PC-9 (cell line): ENCODE measurements at regions not wholly inside any gene's neighbourhood (a gene's known extent, or its start where the extent isn't known, plus 50 kb on each side); places are given as distances from the start of the nearest gene placed in this dataset.

ENCODE experiments used
- BruUV-seq: library from RNA; stranded (reverse); fragments of 400-500 nt; replicated peaks from 2 replicates; lab custom pipeline; 2021; lab: Mats Ljungman, UMichigan
- CTCF ChIA-PET: fragments of 300-600 bp; sonication (Branson Sonifier 250); formaldehyde crosslinking; loops from one replicate; lab custom pipeline; 2022; ENCODE audit warnings: antibody characterized with exemption; lab: Charles Lee
- POLR2A ChIA-PET: fragments of 300-600 bp; sonication (Branson Sonifier 250); formaldehyde crosslinking; loops from one replicate; lab custom pipeline; 2022; ENCODE audit warnings: antibody characterized with exemption; ENCODE audit not compliant: unreplicated experiment; lab: Charles Lee
- DNase-seq, 2 experiments: peaks; one replicate each; pipeline versions ENCODE4 v3.0.0 to v3.0.0-alpha.2; 2015 to 2022; ENCODE audit warnings: mixed read lengths in 1 of 2
- H2AFZ ChIP-seq: fragments of 200-600 bp; sonication (generic); 2 replicates; pipeline ENCODE4 v1.8.1; 2017; ENCODE audit warnings: antibody characterized with exemption
- H3F3A ChIP-seq: fragments of 200-600 bp; sonication (generic); 2 replicates; pipeline ENCODE4 v1.8.1; 2017; ENCODE audit warnings: antibody characterized with exemption, mild to moderate bottlenecking, low read depth; ENCODE audit not compliant: insufficient read depth
- H3K27ac ChIP-seq: fragments of 200-600 bp; sonication (generic); 2 replicates; pipeline ENCODE4 v1.6.1; 2016; ENCODE audit warnings: mixed run types
- H3K27me3 ChIP-seq: fragments of 200-600 bp; sonication (generic); 2 replicates; pipeline ENCODE4 v1.6.1; 2016; ENCODE audit warnings: low read depth, mixed run types; ENCODE audit not compliant: insufficient read depth
- H3K36me3 ChIP-seq: fragments of 200-600 bp; sonication (generic); 2 replicates; pipeline ENCODE4 v1.6.1; 2016; ENCODE audit warnings: low read depth, mixed run types
- H3K4me1 ChIP-seq: fragments of 200-600 bp; sonication (generic); replicated peaks from 2 replicates; pipeline ENCODE4 v1.6.1; 2016; ENCODE audit warnings: mixed run types; ENCODE audit not compliant: insufficient read depth
- H3K4me2 ChIP-seq: fragments of 200-600 bp; sonication (generic); 2 replicates; pipeline ENCODE4 v1.6.1; 2017; ENCODE audit warnings: mixed run types
- H3K4me3 ChIP-seq: fragments of 200-600 bp; sonication (generic); 2 replicates; pipeline ENCODE4 v1.6.1; 2016; ENCODE audit warnings: mixed run types
- H3K79me2 ChIP-seq: fragments of 200-600 bp; sonication (generic); 2 replicates; pipeline ENCODE4 v1.6.1; 2017; ENCODE audit warnings: low read depth, mixed run types
- H3K9me2 ChIP-seq: fragments of 200-600 bp; sonication (generic); 2 replicates; pipeline ENCODE4 v1.8.1; 2017; ENCODE audit warnings: mild to moderate bottlenecking; ENCODE audit not compliant: insufficient read depth
- H3K9me3 ChIP-seq: fragments of 200-600 bp; sonication (generic); 2 replicates; pipeline ENCODE4 v1.8.1; 2016; ENCODE audit warnings: low read depth; ENCODE audit not compliant: insufficient read depth
- H4K20me1 ChIP-seq: fragments of 200-600 bp; sonication (generic); 2 replicates; pipeline ENCODE4 v1.8.1; 2017; ENCODE audit not compliant: insufficient read depth
- EZH2 ChIP-seq: fragments of 200-600 bp; sonication (generic); IDR thresholded peaks from 2 replicates; pipeline ENCODE4 v1.8.0; 2017; ENCODE audit warnings: antibody characterized with exemption, low read depth
- intact Hi-C: fragments of 100-400 bp; cut with micrococcal nuclease; formaldehyde crosslinking; loops from one replicate; pipeline ENCODE4 v1.10.0; 2022; ENCODE audit not compliant: unreplicated experiment
- TF ChIP-seq, protein P1 (sequence below): fragments of 200-600 bp; sonication (generic); conservative IDR thresholded peaks from 2 replicates; pipeline ENCODE4 v1.6.1; 2017; ENCODE audit warnings: mixed run types, antibody characterized with exemption, mild to moderate bottlenecking, moderate library complexity

DNA sequence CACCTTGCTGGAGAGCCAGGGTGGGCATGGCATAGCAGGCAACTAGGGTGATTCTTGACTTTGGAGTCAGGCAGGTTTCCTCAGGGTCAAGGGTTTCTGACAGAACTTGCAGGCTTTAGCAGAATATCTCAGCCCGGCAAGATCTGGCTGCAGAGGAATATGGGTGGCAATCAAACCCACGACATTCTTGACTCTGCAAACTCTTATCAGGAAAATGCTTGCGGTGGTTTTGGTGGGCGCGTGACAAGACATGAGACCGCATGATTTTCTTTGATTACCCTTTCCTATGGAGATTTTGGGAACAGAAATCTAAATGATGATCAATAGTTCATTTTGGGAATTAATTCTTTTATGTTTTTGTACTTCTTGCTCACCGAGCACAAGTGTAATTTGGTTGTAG, 449.5 kb downstream of the VRK1 start:
- TF ChIP-seq, protein P1, sequence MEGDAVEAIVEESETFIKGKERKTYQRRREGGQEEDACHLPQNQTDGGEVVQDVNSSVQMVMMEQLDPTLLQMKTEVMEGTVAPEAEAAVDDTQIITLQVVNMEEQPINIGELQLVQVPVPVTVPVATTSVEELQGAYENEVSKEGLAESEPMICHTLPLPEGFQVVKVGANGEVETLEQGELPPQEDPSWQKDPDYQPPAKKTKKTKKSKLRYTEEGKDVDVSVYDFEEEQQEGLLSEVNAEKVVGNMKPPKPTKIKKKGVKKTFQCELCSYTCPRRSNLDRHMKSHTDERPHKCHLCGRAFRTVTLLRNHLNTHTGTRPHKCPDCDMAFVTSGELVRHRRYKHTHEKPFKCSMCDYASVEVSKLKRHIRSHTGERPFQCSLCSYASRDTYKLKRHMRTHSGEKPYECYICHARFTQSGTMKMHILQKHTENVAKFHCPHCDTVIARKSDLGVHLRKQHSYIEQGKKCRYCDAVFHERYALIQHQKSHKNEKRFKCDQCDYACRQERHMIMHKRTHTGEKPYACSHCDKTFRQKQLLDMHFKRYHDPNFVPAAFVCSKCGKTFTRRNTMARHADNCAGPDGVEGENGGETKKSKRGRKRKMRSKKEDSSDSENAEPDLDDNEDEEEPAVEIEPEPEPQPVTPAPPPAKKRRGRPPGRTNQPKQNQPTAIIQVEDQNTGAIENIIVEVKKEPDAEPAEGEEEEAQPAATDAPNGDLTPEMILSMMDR = no peak
- TF ChIP-seq EZH2 = no peak
- ChIA-PET POLR2A (no interaction called here), CTCF (no interaction called here)
- intact Hi-C loops = no loop called here
- Histone ChIP-seq H3K9me2 (no peaks in the 10 kb centered on the region), H3K36me3 (no peaks in the 10 kb centered on the region), H3K27me3 (peaks cover 22% of the 10 kb centered on the region), H3K27ac (no peak overlapping the region), H3K9me3 (no peaks in the 10 kb centered on the region), H2AFZ (no peak overlapping the region), H3K4me3 (no peak overlapping the region), H3F3A (no peaks in the 10 kb centered on the region), H3K79me2 (no peaks in the 10 kb centered on the region), H4K20me1 (no peaks in the 10 kb centered on the region), H3K4me2 (no peak overlapping the region), H3K4me1 (no peaks in the 10 kb centered on the region)
- no TSS peak for BruUV-seq
- no peak for DNase-seq

DNA sequence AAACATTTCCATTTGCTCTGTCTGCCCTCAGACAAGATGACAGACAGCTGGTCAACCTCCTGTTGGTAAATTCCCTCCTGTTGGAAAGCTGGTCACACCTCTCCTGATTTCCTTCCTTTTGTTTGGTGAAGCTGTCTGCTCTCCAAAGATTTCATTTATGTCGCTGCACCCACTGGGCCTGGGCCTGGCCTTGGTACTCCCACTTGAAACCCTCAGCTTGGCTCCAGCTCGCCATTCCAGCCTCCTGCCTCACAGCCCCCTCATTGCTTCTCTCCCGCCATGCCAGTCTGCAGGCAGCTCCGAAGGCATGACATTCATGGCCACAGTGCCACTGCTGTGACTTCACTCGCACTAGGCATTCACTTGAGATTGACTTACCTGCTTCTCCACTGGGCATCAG, 451.8 kb downstream of the VRK1 start:
- DNase-seq = no peak
- no peak overlapping the region for H3K4me2 ChIP-seq
- no peaks in the 10 kb centered on the region for H3K79me2 ChIP-seq
- TF ChIP-seq, protein P1 = no peak
- no peak for TF ChIP-seq EZH2
- no peak overlapping the region for H2AFZ ChIP-seq
- H3F3A ChIP-seq = no peaks in the 10 kb centered on the region
- CTCF ChIA-PET = no interaction called here
- BruUV-seq = no TSS peak
- H3K36me3 ChIP-seq = no peaks in the 10 kb centered on the region
- H3K4me1 ChIP-seq = no peaks in the 10 kb centered on the region
- no peak overlapping the region for H3K27ac ChIP-seq
- no peaks in the 10 kb centered on the region for H3K9me3 ChIP-seq
- no peak overlapping the region for H3K4me3 ChIP-seq
- intact Hi-C loops = no loop called here
- POLR2A ChIA-PET = no interaction called here
- no peaks in the 10 kb centered on the region for H4K20me1 ChIP-seq
- peaks cover 22% of the 10 kb centered on the region for H3K27me3 ChIP-seq
- no peaks in the 10 kb centered on the region for H3K9me2 ChIP-seq

DNA sequence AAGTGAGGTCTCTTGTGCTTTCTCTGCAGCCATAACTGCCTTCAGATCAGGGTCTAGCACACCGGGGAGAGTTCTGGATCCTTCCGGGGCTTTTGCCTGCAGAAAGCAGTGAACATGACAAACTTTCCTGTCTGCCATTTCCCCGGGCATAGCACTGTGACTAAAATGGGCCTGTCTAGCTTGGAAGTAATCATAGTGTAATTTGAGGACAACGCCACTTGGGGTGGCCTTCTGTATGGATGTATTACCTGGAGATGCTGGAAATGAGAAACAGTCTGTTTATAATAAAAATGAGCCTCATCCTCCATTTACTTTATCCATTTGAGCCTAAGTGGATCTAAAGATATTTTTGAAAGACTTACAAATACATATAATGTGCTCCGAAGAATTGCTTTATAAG, 453.7 kb downstream of the VRK1 start:
- H3K9me3 ChIP-seq = no peaks in the 10 kb centered on the region
- TF ChIP-seq, protein P1 = no peak
- ChIA-PET CTCF (no interaction called here), POLR2A (interaction anchor here (0.6 kb wide), 1 partner anchor 860 kb away, joined by 3 read pairs; no protein-coding TSS in a partner anchor)
- DNase-seq = no peak
- no peaks in the 10 kb centered on the region for H3F3A ChIP-seq
- no peak overlapping the region for H3K4me3 ChIP-seq
- intact Hi-C loops = no loop called here
- H4K20me1 ChIP-seq = no peaks in the 10 kb centered on the region
- H3K36me3 ChIP-seq = no peaks in the 10 kb centered on the region
- no TSS peak for BruUV-seq
- H3K4me1 ChIP-seq = no peaks in the 10 kb centered on the region
- H3K79me2 ChIP-seq = no peaks in the 10 kb centered on the region
- H3K9me2 ChIP-seq = no peaks in the 10 kb centered on the region
- H2AFZ ChIP-seq = no peak overlapping the region
- H3K27me3 ChIP-seq = peaks cover 8% of the 10 kb centered on the region; the same call in 1 of the 2 replicates
- H3K27ac ChIP-seq = no peak overlapping the region
- H3K4me2 ChIP-seq = no peak overlapping the region
